HCT116 (cell line): ENCODE measurements at regions not wholly inside any gene's neighbourhood (a gene's known extent, or its start where the extent isn't known, plus 50 kb on each side); places are given as distances from the start of the nearest gene placed in this dataset.

Experiments used
- ATAC-seq: fragments of 200-7000 bp; cut with Tn5 transposase; 2 replicates; pipeline ENCODE4 v1.9.1; 2020; ENCODE audit warnings: mild to moderate bottlenecking, moderate library complexity
- BruUV-seq: library from RNA; stranded (reverse); fragments of 400-500 nt; replicated peaks from 2 replicates; lab custom pipeline; 2021; lab: Mats Ljungman, UMichigan
- CTCF ChIA-PET: fragments of 300-600 bp; sonication (Branson Sonifier 250); formaldehyde crosslinking; loops from one replicate; lab custom pipeline; 2021; ENCODE audit warnings: antibody characterized with exemption; lab: Charles Lee
- POLR2A ChIA-PET: fragments of 300-600, 350-600 bp; sonication (Branson Sonifier 250); formaldehyde crosslinking; loops from one replicate; lab custom pipeline; 2021; ENCODE audit warnings: antibody characterized with exemption; lab: Charles Lee
- RAD21 ChIA-PET, 2 experiments: fragments of 300-600 bp; sonication (Branson Sonifier 250); formaldehyde crosslinking; loops; one replicate each; lab custom pipeline; 2023; ENCODE audit warnings: low total read pairs in 2 of 2; ENCODE audit not compliant: uncharacterized antibody in 2 of 2, unreplicated experiment in 2 of 2, low non-redundant PET in 1 of 2; lab: Charles Lee
- DNase-seq: peaks from one replicate; pipeline ENCODE4 v3.0.0-alpha.2; 2010; ENCODE audit warnings: low read depth, low spot score
- H2AFZ ChIP-seq: fragments of 200-600 bp; shearing (Covaris generic), sonication (generic); 2 replicates; pipeline ENCODE4 v1.6.1; 2017; ENCODE audit warnings: low read depth, mixed run types, mixed read lengths, antibody characterized with exemption, low read length; ENCODE audit not compliant: poor library complexity, severe bottlenecking
- H3K27ac ChIP-seq: 2 replicates; pipeline ENCODE4 v1.5.1; 2012; ENCODE audit warnings: low read depth, low read length
- H3K27me3 ChIP-seq: fragments of 200-600 bp; sonication (generic); 2 replicates; pipeline ENCODE4 v1.6.1; 2016; ENCODE audit warnings: mixed run types, low read length, mixed read lengths; ENCODE audit not compliant: insufficient read depth
- H3K36me3 ChIP-seq, 2 experiments: fragments of 200-500 bp in 1 of 2; fragments of 200-600 bp in 1 of 2; sonication (Bioruptor generic) in 1 of 2; sonication (generic) in 1 of 2; 2 replicates each; pipeline versions ENCODE4 v1.5.1 to v1.6.1; 2014 to 2016; ENCODE audit warnings: low read length in 2 of 2, inconsistent platforms in 1 of 2, mixed read lengths in 1 of 2, mixed run types in 1 of 2; ENCODE audit not compliant: insufficient read depth in 2 of 2, control insufficient read depth in 1 of 2
- H3K4me1 ChIP-seq, 2 experiments: fragments of 200-600 bp in 1 of 2; sonication (generic) in 1 of 2; 2 replicates each; pipeline versions ENCODE4 v1.5.1 to v1.6.1; 2012 to 2017; ENCODE audit warnings: low read length in 2 of 2, inconsistent platforms in 1 of 2, mild to moderate bottlenecking in 1 of 2, mixed read lengths in 1 of 2, mixed run types in 1 of 2, moderate library complexity in 1 of 2; ENCODE audit not compliant: insufficient read depth in 2 of 2, control insufficient read depth in 1 of 2
- H3K4me2 ChIP-seq: fragments of 200-600 bp; sonication (generic); 2 replicates; pipeline ENCODE4 v1.6.1; 2017; ENCODE audit warnings: mixed run types, low read length, mixed read lengths
- H3K4me3 ChIP-seq, 2 experiments: fragments of 200-600 bp in 1 of 2; sonication (generic) in 1 of 2; replicated peaks in 1 of 2; 2 replicates each; pipeline ENCODE4 v1.5.1; 2011 to 2016; ENCODE audit warnings: low read length in 2 of 2, control low read depth in 1 of 2, low read depth in 1 of 2, mild to moderate bottlenecking in 1 of 2, mixed read lengths in 1 of 2, mixed run types in 1 of 2
- H3K79me2 ChIP-seq: fragments of 200-600 bp; sonication (generic); 2 replicates; pipeline ENCODE4 v1.6.1; 2017; ENCODE audit warnings: mild to moderate bottlenecking, mixed run types, low read length, moderate library complexity, mixed read lengths; ENCODE audit not compliant: insufficient read depth
- H3K9ac ChIP-seq: fragments of 200-600 bp; sonication (generic); 2 replicates; pipeline ENCODE4 v1.6.1; 2016; ENCODE audit warnings: low read length, mixed read lengths
- H3K9me2 ChIP-seq: fragments of 200-600 bp; sonication (generic), shearing (Covaris generic); 2 replicates; pipeline ENCODE4 v1.6.1; 2017; ENCODE audit warnings: mixed run types, mild to moderate bottlenecking, moderate library complexity; ENCODE audit not compliant: insufficient read depth
- H3K9me3 ChIP-seq, 2 experiments: fragments of 200-500 bp in 1 of 2; fragments of 200-600 bp in 1 of 2; sonication (Bioruptor generic) in 1 of 2; sonication (generic) in 1 of 2; 2 replicates each; pipeline ENCODE4 v1.6.1; 2014 to 2017; ENCODE audit warnings: low read length in 2 of 2, mixed read lengths in 2 of 2, inconsistent platforms in 1 of 2, low read depth in 1 of 2, mild to moderate bottlenecking in 1 of 2, mixed run types in 1 of 2, moderate library complexity in 1 of 2; ENCODE audit not compliant: control insufficient read depth in 1 of 2, insufficient read depth in 1 of 2
- H4K20me1 ChIP-seq: fragments of 200-600 bp; sonication (generic), shearing (Covaris generic); 2 replicates; pipeline ENCODE4 v1.6.1; 2017; ENCODE audit warnings: mixed run types, mild to moderate bottlenecking, moderate library complexity; ENCODE audit not compliant: insufficient read depth
- CBX3 ChIP-seq: IDR thresholded peaks from 2 replicates; pipeline ENCODE4 v1.6.1; 2012; ENCODE audit warnings: low read depth
- CEBPB ChIP-seq: IDR thresholded peaks from 2 replicates; pipeline ENCODE4 v1.6.1; 2012; ENCODE audit warnings: low read depth
- EGR1 ChIP-seq: IDR thresholded peaks from 2 replicates; pipeline ENCODE4 v1.6.1; 2012; ENCODE audit warnings: low read depth
- ELF1 ChIP-seq: IDR thresholded peaks from 2 replicates; pipeline ENCODE4 v1.6.1; 2012; ENCODE audit warnings: low read depth, borderline replicate concordance
- EZH2 ChIP-seq: fragments of 200-600 bp; sonication (generic); IDR thresholded peaks from 2 replicates; pipeline ENCODE4 v1.6.1; 2017; ENCODE audit warnings: antibody characterized with exemption, mixed run types
- FOSL1 ChIP-seq: IDR thresholded peaks from 2 replicates; pipeline ENCODE4 v1.6.1; 2012; ENCODE audit warnings: low read depth
- JUND ChIP-seq: IDR thresholded peaks from 2 replicates; pipeline ENCODE4 v1.6.1; 2012
- POLR2A ChIP-seq: IDR thresholded peaks from 2 replicates; pipeline ENCODE4 v1.7.0; 2011; ENCODE audit warnings: borderline replicate concordance; ENCODE audit not compliant: insufficient read depth, insufficient read length; ENCODE audit errors: extremely low read depth
- RAD21 ChIP-seq: IDR thresholded peaks from 2 replicates; pipeline ENCODE4 v1.6.1; 2012; ENCODE audit warnings: low read depth, mild to moderate bottlenecking
- TCF7L2 ChIP-seq: IDR thresholded peaks from 2 replicates; pipeline ENCODE4 v1.7.0; 2011; ENCODE audit warnings: borderline replicate concordance, inconsistent platforms; ENCODE audit not compliant: insufficient read depth, insufficient read length; ENCODE audit errors: extremely low read depth
- YY1 ChIP-seq: IDR thresholded peaks from 2 replicates; pipeline ENCODE4 v1.6.1; 2011; ENCODE audit warnings: low read length, low read depth, moderate library complexity, mild to moderate bottlenecking; ENCODE audit not compliant: insufficient replicate concordance; ENCODE audit errors: extremely low read depth
- ZFX ChIP-seq: fragments of 450-650 bp; IDR thresholded peaks from 2 replicates; pipeline ENCODE4 v1.6.1; 2017
- intact Hi-C: fragments of 100-400 bp; cut with micrococcal nuclease; formaldehyde crosslinking; loops from 2 replicates; pipeline ENCODE4 v1.10.0; 2022
- TF ChIP-seq, protein P1 (sequence below), 3 experiments: fragments of 200-600 bp in 1 of 3; sonication (generic) in 1 of 3; IDR thresholded peaks in 2 of 3; conservative IDR thresholded peaks in 1 of 3; 2 replicates each; pipeline ENCODE4 v1.5.1; 2012 to 2017; ENCODE audit warnings: low read depth in 2 of 3, low read length in 2 of 3, antibody characterized with exemption in 1 of 3, borderline replicate concordance in 1 of 3, control low read depth in 1 of 3, mild to moderate bottlenecking in 1 of 3, mixed read lengths in 1 of 3, mixed run types in 1 of 3, moderate library complexity in 1 of 3; ENCODE audit not compliant: insufficient read depth in 1 of 3
- TF ChIP-seq, protein P2 (sequence below): IDR thresholded peaks from 2 replicates; pipeline ENCODE4 v1.6.1; 2012; ENCODE audit warnings: low read depth
- TF ChIP-seq, protein P3 (sequence below): IDR thresholded peaks from 2 replicates; pipeline ENCODE4 v1.6.1; 2012
- TF ChIP-seq, protein P4 (sequence below): IDR thresholded peaks from 2 replicates; pipeline ENCODE4 v1.6.1; 2012

DNA sequence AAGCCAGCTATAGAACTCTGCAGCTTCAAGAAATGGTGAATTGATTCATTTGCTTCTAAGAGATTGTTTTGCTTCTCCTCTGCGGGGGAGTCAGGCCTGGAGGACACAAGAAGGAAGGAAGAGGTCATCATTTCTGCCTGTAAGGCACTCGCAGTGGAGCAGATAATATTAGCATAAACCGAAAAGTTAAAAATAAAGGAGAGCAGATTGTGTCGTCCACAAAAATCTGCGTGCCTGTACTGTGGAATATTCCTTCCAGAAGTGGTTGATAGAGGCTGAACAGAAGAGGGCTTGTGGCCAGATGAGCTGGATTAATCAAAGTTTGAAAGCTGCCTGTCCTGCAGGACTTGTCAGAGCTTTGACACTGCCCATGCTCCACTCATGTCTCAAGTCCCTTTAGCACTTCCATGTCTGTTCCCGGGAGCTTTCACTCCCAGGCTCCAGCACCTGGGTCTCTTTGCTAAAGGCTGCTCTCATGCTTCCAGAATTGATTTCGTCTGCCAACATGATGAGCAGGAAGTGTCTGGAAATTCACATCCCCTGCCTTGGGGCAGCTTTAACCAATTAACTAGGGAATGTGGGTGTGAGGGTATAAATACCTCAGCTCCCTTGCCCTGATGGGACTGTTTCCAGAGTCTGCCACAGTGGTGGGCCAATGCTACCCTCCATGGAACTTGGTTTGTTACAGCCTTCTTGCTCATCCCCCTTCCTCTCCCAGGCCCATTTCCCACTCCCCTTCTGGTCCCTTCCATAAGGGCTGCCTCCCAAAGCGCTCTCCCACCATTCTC lies 65.1 kb upstream of the STX16 start:
- no peaks in the 10 kb centered on the region for H3K79me2 ChIP-seq
- H3K27ac ChIP-seq, result no peak overlapping the region
- H3K9me2 ChIP-seq, result no peaks in the 10 kb centered on the region
- no peaks in the 10 kb centered on the region for H4K20me1 ChIP-seq
- BruUV-seq, result no TSS peak
- H3K9me3 ChIP-seq, result no peaks in the 10 kb centered on the region
- no peak overlapping the region for H2AFZ ChIP-seq
- ChIA-PET RAD21 (interaction anchor here in 1 of 2 experiments (0.7 kb wide), 1 partner anchor 10 kb away, joined by 3 read pairs; no protein-coding TSS in a partner anchor), CTCF (no interaction called here), POLR2A (no interaction called here)
- ATAC-seq (no peak), DNase-seq (no peak)
- TF ChIP-seq, protein P1, sequence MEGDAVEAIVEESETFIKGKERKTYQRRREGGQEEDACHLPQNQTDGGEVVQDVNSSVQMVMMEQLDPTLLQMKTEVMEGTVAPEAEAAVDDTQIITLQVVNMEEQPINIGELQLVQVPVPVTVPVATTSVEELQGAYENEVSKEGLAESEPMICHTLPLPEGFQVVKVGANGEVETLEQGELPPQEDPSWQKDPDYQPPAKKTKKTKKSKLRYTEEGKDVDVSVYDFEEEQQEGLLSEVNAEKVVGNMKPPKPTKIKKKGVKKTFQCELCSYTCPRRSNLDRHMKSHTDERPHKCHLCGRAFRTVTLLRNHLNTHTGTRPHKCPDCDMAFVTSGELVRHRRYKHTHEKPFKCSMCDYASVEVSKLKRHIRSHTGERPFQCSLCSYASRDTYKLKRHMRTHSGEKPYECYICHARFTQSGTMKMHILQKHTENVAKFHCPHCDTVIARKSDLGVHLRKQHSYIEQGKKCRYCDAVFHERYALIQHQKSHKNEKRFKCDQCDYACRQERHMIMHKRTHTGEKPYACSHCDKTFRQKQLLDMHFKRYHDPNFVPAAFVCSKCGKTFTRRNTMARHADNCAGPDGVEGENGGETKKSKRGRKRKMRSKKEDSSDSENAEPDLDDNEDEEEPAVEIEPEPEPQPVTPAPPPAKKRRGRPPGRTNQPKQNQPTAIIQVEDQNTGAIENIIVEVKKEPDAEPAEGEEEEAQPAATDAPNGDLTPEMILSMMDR (IDR thresholded peaks at IDR 0.05 in 2 of 3, conservative IDR thresholded peaks at IDR 0.05 in 1 of 3; ENCODE audit: borderline replicate concordance in 1 of 3, insufficient read depth in 1 of 3, low read depth in 2 of 3, low read length in 2 of 3), result no peak
- TF ChIP-seq FOSL1 (no peak), TCF7L2 (no peak), RAD21 (no peak), EGR1 (no peak), YY1 (no peak), POLR2A (no peak), CBX3 (no peak), JUND (no peak), ZFX (no peak), ELF1 (no peak), EZH2 (no peak), CEBPB (no peak)
- TF ChIP-seq, protein P2, sequence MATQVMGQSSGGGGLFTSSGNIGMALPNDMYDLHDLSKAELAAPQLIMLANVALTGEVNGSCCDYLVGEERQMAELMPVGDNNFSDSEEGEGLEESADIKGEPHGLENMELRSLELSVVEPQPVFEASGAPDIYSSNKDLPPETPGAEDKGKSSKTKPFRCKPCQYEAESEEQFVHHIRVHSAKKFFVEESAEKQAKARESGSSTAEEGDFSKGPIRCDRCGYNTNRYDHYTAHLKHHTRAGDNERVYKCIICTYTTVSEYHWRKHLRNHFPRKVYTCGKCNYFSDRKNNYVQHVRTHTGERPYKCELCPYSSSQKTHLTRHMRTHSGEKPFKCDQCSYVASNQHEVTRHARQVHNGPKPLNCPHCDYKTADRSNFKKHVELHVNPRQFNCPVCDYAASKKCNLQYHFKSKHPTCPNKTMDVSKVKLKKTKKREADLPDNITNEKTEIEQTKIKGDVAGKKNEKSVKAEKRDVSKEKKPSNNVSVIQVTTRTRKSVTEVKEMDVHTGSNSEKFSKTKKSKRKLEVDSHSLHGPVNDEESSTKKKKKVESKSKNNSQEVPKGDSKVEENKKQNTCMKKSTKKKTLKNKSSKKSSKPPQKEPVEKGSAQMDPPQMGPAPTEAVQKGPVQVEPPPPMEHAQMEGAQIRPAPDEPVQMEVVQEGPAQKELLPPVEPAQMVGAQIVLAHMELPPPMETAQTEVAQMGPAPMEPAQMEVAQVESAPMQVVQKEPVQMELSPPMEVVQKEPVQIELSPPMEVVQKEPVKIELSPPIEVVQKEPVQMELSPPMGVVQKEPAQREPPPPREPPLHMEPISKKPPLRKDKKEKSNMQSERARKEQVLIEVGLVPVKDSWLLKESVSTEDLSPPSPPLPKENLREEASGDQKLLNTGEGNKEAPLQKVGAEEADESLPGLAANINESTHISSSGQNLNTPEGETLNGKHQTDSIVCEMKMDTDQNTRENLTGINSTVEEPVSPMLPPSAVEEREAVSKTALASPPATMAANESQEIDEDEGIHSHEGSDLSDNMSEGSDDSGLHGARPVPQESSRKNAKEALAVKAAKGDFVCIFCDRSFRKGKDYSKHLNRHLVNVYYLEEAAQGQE, result no peak
- TF ChIP-seq, protein P3, sequence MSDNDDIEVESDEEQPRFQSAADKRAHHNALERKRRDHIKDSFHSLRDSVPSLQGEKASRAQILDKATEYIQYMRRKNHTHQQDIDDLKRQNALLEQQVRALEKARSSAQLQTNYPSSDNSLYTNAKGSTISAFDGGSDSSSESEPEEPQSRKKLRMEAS, result no peak
- TF ChIP-seq, protein P4, sequence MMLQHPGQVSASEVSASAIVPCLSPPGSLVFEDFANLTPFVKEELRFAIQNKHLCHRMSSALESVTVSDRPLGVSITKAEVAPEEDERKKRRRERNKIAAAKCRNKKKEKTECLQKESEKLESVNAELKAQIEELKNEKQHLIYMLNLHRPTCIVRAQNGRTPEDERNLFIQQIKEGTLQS, result no peak
- no peak overlapping the region for H3K9ac ChIP-seq
- no peak overlapping the region for H3K4me2 ChIP-seq
- H3K4me3 ChIP-seq, result no peak overlapping the region
- no peaks in the 10 kb centered on the region for H3K4me1 ChIP-seq
- H3K36me3 ChIP-seq, result no peaks in the 10 kb centered on the region
- intact Hi-C loops, result no loop called here
- peaks cover 33% of the 10 kb centered on the region; the same call in 1 of the 2 replicates for H3K27me3 ChIP-seq
